ENCODE measurements at regions not wholly inside any gene's neighbourhood (a gene's known extent, or its start where the extent isn't known, plus 50 kb on each side); places are given as distances from the start of the nearest gene placed in this dataset.
A peak's percentile ranks its signal among the peaks of the same experiment; 100 is the strongest.
"Not testable (repeated sequence)": the region's sequence is repeated elsewhere in the genome, so short reads cannot be mapped to it uniquely, and the experiment has no call there.

GRCh38 chr4:116118221-116118620 lies 967.2 kb downstream of the TRAM1L1 start:
- no peak for DNase-seq (ENCODE audit: low spot score)

- not testable (repeated sequence) for DNase-seq (ENCODE audit: low spot score)
Measured at GRCh38 chr4:116112861-116113260, 972.5 kb downstream of the TRAM1L1 start.

GRCh38 chr4:116110713-116111112 lies 974.7 kb downstream of the TRAM1L1 start:
- DNase-seq (ENCODE audit: low spot score): no peak

GRCh38 chr4:116108606-116109005 lies 976.8 kb downstream of the TRAM1L1 start:
- DNase-seq (ENCODE audit: low spot score): no peak

- DNase-seq (ENCODE audit: low spot score): no peak
Measured at GRCh38 chr4:116101321-116101720, 984.1 kb downstream of the TRAM1L1 start.

GRCh38 chr4:116099596-116099995 lies 985.8 kb downstream of the TRAM1L1 start:
- no peak for DNase-seq (ENCODE audit: low spot score)

GRCh38 chr4:116097353-116097752 lies 983.9 kb upstream of the NDST4 start:
- not testable (repeated sequence) for DNase-seq (ENCODE audit: low spot score)

GRCh38 chr4:116092961-116093360 lies 979.5 kb upstream of the NDST4 start:
- DNase-seq (ENCODE audit: low spot score): no peak

GRCh38 chr4:116088771-116089170 lies 975.4 kb upstream of the NDST4 start:
- DNase-seq (ENCODE audit: low spot score): no peak

- no peak for DNase-seq (ENCODE audit: low spot score)
Measured at GRCh38 chr4:116082808-116083366, 969.5 kb upstream of the NDST4 start.

GRCh38 chr4:116073051-116073450 lies 959.6 kb upstream of the NDST4 start:
- no peak for DNase-seq (ENCODE audit: low spot score)

GRCh38 chr4:116070283-116070682 lies 956.9 kb upstream of the NDST4 start:
- DNase-seq (ENCODE audit: low spot score): no peak

- DNase-seq (ENCODE audit: low spot score): no peak
Measured at GRCh38 chr4:116066711-116067245, 953.4 kb upstream of the NDST4 start.

GRCh38 chr4:116064331-116064730 lies 950.9 kb upstream of the NDST4 start:
- no peak for DNase-seq (ENCODE audit: low spot score)

- DNase-seq (ENCODE audit: low spot score): no peak
Measured at GRCh38 chr4:116059361-116059760, 945.9 kb upstream of the NDST4 start.

- DNase-seq (ENCODE audit: low spot score): no peak
Measured at GRCh38 chr4:116058129-116058528, 944.7 kb upstream of the NDST4 start.

GRCh38 chr4:116055857-116056827 lies 942.7 kb upstream of the NDST4 start:
- DNase-seq (ENCODE audit: low spot score): peak; percentile 2

- no peak for DNase-seq (ENCODE audit: low spot score)
Measured at GRCh38 chr4:116027311-116027710, 913.9 kb upstream of the NDST4 start.

GRCh38 chr4:116024954-116025708 lies 911.7 kb upstream of the NDST4 start:
- DNase-seq (ENCODE audit: low spot score): no peak

GRCh38 chr4:116023049-116023448 lies 909.6 kb upstream of the NDST4 start:
- DNase-seq (ENCODE audit: low spot score): no peak

- DNase-seq (ENCODE audit: low spot score): no peak
Measured at GRCh38 chr4:116020141-116020722, 906.8 kb upstream of the NDST4 start.

- DNase-seq (ENCODE audit: low spot score): no peak
Measured at GRCh38 chr4:116018831-116019230, 905.4 kb upstream of the NDST4 start.
